WERI-Rb-1 (cell line): ENCODE measurements at regions not wholly inside any gene's neighbourhood (a gene's known extent, or its start where the extent isn't known, plus 50 kb on each side); places are given as distances from the start of the nearest gene placed in this dataset.

Experiments
- DNase-seq: peaks from one replicate; pipeline ENCODE4 v3.0.0-alpha.2; 2020
- H3K27ac ChIP-seq: fragments of 250-450 bp; sonication (Bioruptor Pico); 2 replicates; pipeline ENCODE4 v1.5.1; 2020; ENCODE audit warnings: mild to moderate bottlenecking, moderate library complexity
- H3K27me3 ChIP-seq: fragments of 250-450 bp; sonication (Bioruptor Pico); 2 replicates; pipeline ENCODE4 v1.5.1; 2021; ENCODE audit warnings: mild to moderate bottlenecking, low read depth, moderate library complexity; ENCODE audit not compliant: insufficient read depth, severe bottlenecking
- H3K36me3 ChIP-seq: fragments of 250-450 bp; sonication (Bioruptor Pico); 2 replicates; pipeline ENCODE4 v1.5.1; 2020; ENCODE audit warnings: mild to moderate bottlenecking, moderate library complexity
- H3K4me3 ChIP-seq: 2 replicates; pipeline ENCODE4 v1.5.1; 2011; ENCODE audit warnings: low read depth, mild to moderate bottlenecking, control low read depth, low read length
- H3K9me3 ChIP-seq: fragments of 250-450 bp; sonication (Bioruptor Pico); 2 replicates; pipeline ENCODE4 v1.5.1; 2021; ENCODE audit warnings: mild to moderate bottlenecking, moderate library complexity; ENCODE audit not compliant: severe bottlenecking
- TF ChIP-seq, protein P1 (sequence below): IDR thresholded peaks from 2 replicates; pipeline ENCODE4 v1.5.1; 2011; ENCODE audit warnings: low read depth, mild to moderate bottlenecking, control low read depth, inconsistent platforms, low read length

DNA sequence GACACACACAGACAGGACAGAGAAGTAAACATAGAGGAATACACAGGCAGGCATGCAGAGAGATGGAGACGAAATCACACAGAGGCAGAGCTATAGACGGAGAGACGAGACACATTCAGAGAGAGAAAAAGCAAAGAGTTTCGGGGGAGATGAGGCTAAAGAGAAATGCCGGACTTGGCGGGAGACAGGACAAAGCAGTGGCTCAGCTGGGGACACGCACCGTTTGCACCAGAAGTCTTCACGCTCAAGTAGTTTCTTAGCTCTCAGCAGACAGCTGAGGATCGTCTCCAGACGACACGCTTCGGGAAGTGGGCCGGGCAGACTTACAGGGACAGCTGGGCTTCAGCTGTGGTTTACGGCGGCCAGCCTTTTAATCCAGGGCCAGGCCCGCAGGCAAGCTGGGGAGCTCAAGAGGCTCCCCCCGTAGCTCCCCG, 56.2 kb upstream of the DLG1 start:
- H3K36me3 ChIP-seq, result no peaks in the 10 kb centered on the region
- H3K27me3 ChIP-seq, result no peaks in the 10 kb centered on the region
- peak overlapping the region; percentile 42 for H3K4me3 ChIP-seq
- peak; percentile 87 for DNase-seq
- H3K27ac ChIP-seq, result peak overlapping the region; percentile 98
- TF ChIP-seq, protein P1, sequence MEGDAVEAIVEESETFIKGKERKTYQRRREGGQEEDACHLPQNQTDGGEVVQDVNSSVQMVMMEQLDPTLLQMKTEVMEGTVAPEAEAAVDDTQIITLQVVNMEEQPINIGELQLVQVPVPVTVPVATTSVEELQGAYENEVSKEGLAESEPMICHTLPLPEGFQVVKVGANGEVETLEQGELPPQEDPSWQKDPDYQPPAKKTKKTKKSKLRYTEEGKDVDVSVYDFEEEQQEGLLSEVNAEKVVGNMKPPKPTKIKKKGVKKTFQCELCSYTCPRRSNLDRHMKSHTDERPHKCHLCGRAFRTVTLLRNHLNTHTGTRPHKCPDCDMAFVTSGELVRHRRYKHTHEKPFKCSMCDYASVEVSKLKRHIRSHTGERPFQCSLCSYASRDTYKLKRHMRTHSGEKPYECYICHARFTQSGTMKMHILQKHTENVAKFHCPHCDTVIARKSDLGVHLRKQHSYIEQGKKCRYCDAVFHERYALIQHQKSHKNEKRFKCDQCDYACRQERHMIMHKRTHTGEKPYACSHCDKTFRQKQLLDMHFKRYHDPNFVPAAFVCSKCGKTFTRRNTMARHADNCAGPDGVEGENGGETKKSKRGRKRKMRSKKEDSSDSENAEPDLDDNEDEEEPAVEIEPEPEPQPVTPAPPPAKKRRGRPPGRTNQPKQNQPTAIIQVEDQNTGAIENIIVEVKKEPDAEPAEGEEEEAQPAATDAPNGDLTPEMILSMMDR, result no peak
- H3K9me3 ChIP-seq, result no peaks in the 10 kb centered on the region

DNA sequence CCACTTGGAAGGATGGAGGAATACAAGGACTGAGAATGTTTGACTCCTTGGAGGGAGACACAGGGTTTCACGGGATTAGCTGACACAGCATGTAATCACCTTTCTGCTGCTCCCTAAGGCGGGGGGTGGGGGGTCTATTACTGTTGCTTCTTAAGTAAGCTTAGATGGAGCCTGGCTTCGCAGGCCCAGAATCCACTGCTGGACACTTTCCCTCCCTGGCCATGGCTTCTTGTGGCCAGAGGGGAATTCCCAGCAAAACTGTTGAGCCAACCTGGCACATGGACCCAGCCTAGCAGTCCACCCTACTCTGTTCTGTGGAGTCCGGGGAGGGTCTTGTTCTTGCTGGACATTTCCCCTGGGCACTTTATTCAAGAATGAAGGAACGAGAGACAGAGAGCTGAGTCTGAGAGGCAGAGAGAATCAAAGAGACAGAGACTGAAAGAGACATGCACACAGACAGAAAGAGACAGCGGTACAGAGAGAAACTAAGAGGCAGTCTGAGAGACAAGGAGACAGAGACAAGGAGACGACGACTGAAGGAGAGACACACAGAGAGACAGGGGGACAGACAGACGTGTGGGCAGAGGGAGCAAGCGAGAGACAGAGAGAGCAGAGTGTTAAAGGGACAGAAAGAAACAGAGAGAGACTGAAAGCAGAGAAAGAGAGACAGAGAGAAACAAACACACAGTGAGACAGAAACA, 55.6 kb upstream of the DLG1 start:
- TF ChIP-seq, protein P1, result no peak
- H3K27ac ChIP-seq, result peak overlapping the region; percentile 98
- H3K27me3 ChIP-seq, result no peaks in the 10 kb centered on the region
- peak; percentile 87 for DNase-seq
- H3K4me3 ChIP-seq, result peak overlapping the region; percentile 42
- H3K9me3 ChIP-seq, result no peaks in the 10 kb centered on the region
- H3K36me3 ChIP-seq, result no peaks in the 10 kb centered on the region

DNA sequence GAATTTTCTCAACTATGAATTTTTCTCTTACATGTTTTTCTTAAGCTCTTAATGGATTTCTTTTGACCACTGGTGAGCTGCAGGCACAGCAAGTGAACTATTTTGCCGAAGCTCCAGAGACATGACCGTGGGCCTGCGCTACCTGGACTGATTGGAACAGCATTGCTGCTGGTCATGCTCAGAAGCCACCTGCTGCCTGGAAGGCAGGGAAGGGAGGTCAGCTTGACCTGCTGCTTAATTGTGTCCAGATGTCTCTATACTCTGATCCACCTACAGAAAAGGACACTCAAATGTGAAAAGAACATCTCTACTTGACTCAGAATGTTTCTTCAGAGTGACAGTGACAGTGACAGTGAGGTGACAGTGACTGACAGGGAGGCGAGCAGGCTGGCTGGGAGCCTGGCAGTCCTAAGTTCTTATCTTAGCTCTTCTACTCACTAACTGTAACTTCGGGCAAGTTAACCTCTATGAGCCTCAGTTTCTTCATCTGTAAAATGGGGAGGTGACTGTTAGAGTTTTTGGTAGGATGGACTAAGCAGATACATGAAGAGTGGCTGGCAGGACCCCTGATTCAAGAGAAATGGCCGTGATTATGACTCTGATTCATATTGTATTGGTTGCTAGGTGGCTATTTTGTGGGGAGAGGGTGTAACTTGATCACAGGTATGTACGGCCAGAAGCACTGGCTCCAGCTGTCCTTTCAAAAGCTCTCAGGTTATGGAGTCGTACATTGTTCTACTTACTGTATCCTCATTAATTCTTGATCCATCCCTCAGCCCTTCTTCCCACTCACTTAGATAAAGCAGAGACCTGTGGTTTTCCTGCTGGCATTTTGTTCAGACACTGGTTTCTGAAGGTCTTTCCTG, 54.8 kb upstream of the DLG1 start:
- H3K27ac ChIP-seq, result peak overlapping the region; percentile 98
- H3K9me3 ChIP-seq, result no peaks in the 10 kb centered on the region
- DNase-seq, result no peak

DNA sequence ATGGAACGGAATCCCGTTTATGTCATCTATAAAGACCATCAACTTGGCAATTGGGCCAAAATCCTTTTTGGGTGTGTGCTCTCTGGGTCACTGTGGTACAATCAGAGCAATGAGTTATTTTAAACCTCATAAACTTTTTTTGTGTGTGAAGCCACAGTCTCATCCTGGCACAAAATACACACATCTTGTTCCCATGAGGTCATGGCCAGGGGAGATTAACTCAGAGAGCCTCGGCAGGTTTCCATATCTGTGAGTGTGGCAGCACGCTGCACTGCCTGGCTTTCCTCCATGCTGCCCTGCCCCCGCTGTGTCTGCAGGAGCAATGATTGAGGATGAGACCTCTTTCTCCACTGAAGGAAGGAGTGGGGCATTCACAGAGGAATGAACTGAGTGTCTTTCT, 54.0 kb upstream of the DLG1 start:
- Histone ChIP-seq H3K27me3 (no peaks in the 10 kb centered on the region), H3K27ac (peak overlapping the region; percentile 98), H3K9me3 (no peaks in the 10 kb centered on the region), H3K4me3 (no peak overlapping the region), H3K36me3 (no peaks in the 10 kb centered on the region)
- TF ChIP-seq, protein P1, result no peak
- DNase-seq, result peak; percentile 60

More for the DNA sequence above, 54.8 kb upstream of the DLG1 start:
- Histone ChIP-seq H3K4me3 (no peak overlapping the region), H3K36me3 (no peaks in the 10 kb centered on the region), H3K27me3 (no peaks in the 10 kb centered on the region)
- TF ChIP-seq, protein P1, result no peak

DNA sequence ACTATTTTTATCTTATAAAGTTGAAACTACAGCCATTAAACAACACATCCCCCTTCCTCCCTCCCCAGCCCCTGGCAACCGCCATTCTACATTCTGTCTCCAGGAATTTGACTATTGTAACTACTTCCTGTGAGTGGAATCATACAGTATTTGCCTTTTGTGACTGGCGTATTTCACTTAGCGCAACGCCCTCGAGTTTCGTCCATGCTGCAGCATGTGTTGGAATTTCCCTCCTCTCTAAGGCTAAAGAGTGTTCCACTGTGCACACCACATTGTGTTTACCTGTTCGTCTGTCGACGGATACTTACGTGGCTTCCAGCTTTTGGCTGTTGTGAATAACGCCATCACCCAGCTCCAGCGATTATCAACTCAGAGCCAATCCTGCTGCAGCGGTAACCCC, 52.0 kb upstream of the DLG1 start:
- Histone ChIP-seq H3K4me3 (no peak overlapping the region), H3K27ac (no peak overlapping the region), H3K9me3 (no peaks in the 10 kb centered on the region), H3K36me3 (no peaks in the 10 kb centered on the region), H3K27me3 (no peaks in the 10 kb centered on the region)
- TF ChIP-seq, protein P1, result no peak
- no peak for DNase-seq
